HCT116 (cell line): ENCODE measurements at regions not wholly inside any gene's neighbourhood (a gene's known extent, or its start where the extent isn't known, plus 50 kb on each side); places are given as distances from the start of the nearest gene placed in this dataset.

ENCODE experiments used
- ATAC-seq: fragments of 200-7000 bp; cut with Tn5 transposase; 2 replicates; pipeline ENCODE4 v1.9.1; 2020; ENCODE audit warnings: mild to moderate bottlenecking, moderate library complexity
- BruUV-seq: library from RNA; stranded (reverse); fragments of 400-500 nt; replicated peaks from 2 replicates; lab custom pipeline; 2021; lab: Mats Ljungman, UMichigan
- CTCF ChIA-PET: fragments of 300-600 bp; sonication (Branson Sonifier 250); formaldehyde crosslinking; loops from one replicate; lab custom pipeline; 2021; ENCODE audit warnings: antibody characterized with exemption; lab: Charles Lee
- POLR2A ChIA-PET: fragments of 300-600, 350-600 bp; sonication (Branson Sonifier 250); formaldehyde crosslinking; loops from one replicate; lab custom pipeline; 2021; ENCODE audit warnings: antibody characterized with exemption; lab: Charles Lee
- RAD21 ChIA-PET, 2 experiments: fragments of 300-600 bp; sonication (Branson Sonifier 250); formaldehyde crosslinking; loops; one replicate each; lab custom pipeline; 2023; ENCODE audit warnings: low total read pairs in 2 of 2; ENCODE audit not compliant: uncharacterized antibody in 2 of 2, unreplicated experiment in 2 of 2, low non-redundant PET in 1 of 2; lab: Charles Lee
- DNase-seq: peaks from one replicate; pipeline ENCODE4 v3.0.0-alpha.2; 2010; ENCODE audit warnings: low read depth, low spot score
- H2AFZ ChIP-seq: fragments of 200-600 bp; shearing (Covaris generic), sonication (generic); 2 replicates; pipeline ENCODE4 v1.6.1; 2017; ENCODE audit warnings: low read depth, mixed run types, mixed read lengths, antibody characterized with exemption, low read length; ENCODE audit not compliant: poor library complexity, severe bottlenecking
- H3K27ac ChIP-seq: 2 replicates; pipeline ENCODE4 v1.5.1; 2012; ENCODE audit warnings: low read depth, low read length
- H3K27me3 ChIP-seq: fragments of 200-600 bp; sonication (generic); 2 replicates; pipeline ENCODE4 v1.6.1; 2016; ENCODE audit warnings: mixed run types, low read length, mixed read lengths; ENCODE audit not compliant: insufficient read depth
- H3K36me3 ChIP-seq, 2 experiments: fragments of 200-500 bp in 1 of 2; fragments of 200-600 bp in 1 of 2; sonication (Bioruptor generic) in 1 of 2; sonication (generic) in 1 of 2; 2 replicates each; pipeline versions ENCODE4 v1.5.1 to v1.6.1; 2014 to 2016; ENCODE audit warnings: low read length in 2 of 2, inconsistent platforms in 1 of 2, mixed read lengths in 1 of 2, mixed run types in 1 of 2; ENCODE audit not compliant: insufficient read depth in 2 of 2, control insufficient read depth in 1 of 2
- H3K4me1 ChIP-seq, 2 experiments: fragments of 200-600 bp in 1 of 2; sonication (generic) in 1 of 2; 2 replicates each; pipeline versions ENCODE4 v1.5.1 to v1.6.1; 2012 to 2017; ENCODE audit warnings: low read length in 2 of 2, inconsistent platforms in 1 of 2, mild to moderate bottlenecking in 1 of 2, mixed read lengths in 1 of 2, mixed run types in 1 of 2, moderate library complexity in 1 of 2; ENCODE audit not compliant: insufficient read depth in 2 of 2, control insufficient read depth in 1 of 2
- H3K4me2 ChIP-seq: fragments of 200-600 bp; sonication (generic); 2 replicates; pipeline ENCODE4 v1.6.1; 2017; ENCODE audit warnings: mixed run types, low read length, mixed read lengths
- H3K4me3 ChIP-seq, 2 experiments: fragments of 200-600 bp in 1 of 2; sonication (generic) in 1 of 2; replicated peaks in 1 of 2; 2 replicates each; pipeline ENCODE4 v1.5.1; 2011 to 2016; ENCODE audit warnings: low read length in 2 of 2, control low read depth in 1 of 2, low read depth in 1 of 2, mild to moderate bottlenecking in 1 of 2, mixed read lengths in 1 of 2, mixed run types in 1 of 2
- H3K79me2 ChIP-seq: fragments of 200-600 bp; sonication (generic); 2 replicates; pipeline ENCODE4 v1.6.1; 2017; ENCODE audit warnings: mild to moderate bottlenecking, mixed run types, low read length, moderate library complexity, mixed read lengths; ENCODE audit not compliant: insufficient read depth
- H3K9ac ChIP-seq: fragments of 200-600 bp; sonication (generic); 2 replicates; pipeline ENCODE4 v1.6.1; 2016; ENCODE audit warnings: low read length, mixed read lengths
- H3K9me2 ChIP-seq: fragments of 200-600 bp; sonication (generic), shearing (Covaris generic); 2 replicates; pipeline ENCODE4 v1.6.1; 2017; ENCODE audit warnings: mixed run types, mild to moderate bottlenecking, moderate library complexity; ENCODE audit not compliant: insufficient read depth
- H3K9me3 ChIP-seq, 2 experiments: fragments of 200-500 bp in 1 of 2; fragments of 200-600 bp in 1 of 2; sonication (Bioruptor generic) in 1 of 2; sonication (generic) in 1 of 2; 2 replicates each; pipeline ENCODE4 v1.6.1; 2014 to 2017; ENCODE audit warnings: low read length in 2 of 2, mixed read lengths in 2 of 2, inconsistent platforms in 1 of 2, low read depth in 1 of 2, mild to moderate bottlenecking in 1 of 2, mixed run types in 1 of 2, moderate library complexity in 1 of 2; ENCODE audit not compliant: control insufficient read depth in 1 of 2, insufficient read depth in 1 of 2
- H4K20me1 ChIP-seq: fragments of 200-600 bp; sonication (generic), shearing (Covaris generic); 2 replicates; pipeline ENCODE4 v1.6.1; 2017; ENCODE audit warnings: mixed run types, mild to moderate bottlenecking, moderate library complexity; ENCODE audit not compliant: insufficient read depth
- ATF3 ChIP-seq: IDR thresholded peaks from 2 replicates; pipeline ENCODE4 v1.6.1; 2012
- CBX3 ChIP-seq: IDR thresholded peaks from 2 replicates; pipeline ENCODE4 v1.6.1; 2012; ENCODE audit warnings: low read depth
- CEBPB ChIP-seq: IDR thresholded peaks from 2 replicates; pipeline ENCODE4 v1.6.1; 2012; ENCODE audit warnings: low read depth
- EGR1 ChIP-seq: IDR thresholded peaks from 2 replicates; pipeline ENCODE4 v1.6.1; 2012; ENCODE audit warnings: low read depth
- ELF1 ChIP-seq: IDR thresholded peaks from 2 replicates; pipeline ENCODE4 v1.6.1; 2012; ENCODE audit warnings: low read depth, borderline replicate concordance
- FOSL1 ChIP-seq: IDR thresholded peaks from 2 replicates; pipeline ENCODE4 v1.6.1; 2012; ENCODE audit warnings: low read depth
- JUND ChIP-seq: IDR thresholded peaks from 2 replicates; pipeline ENCODE4 v1.6.1; 2012
- POLR2AphosphoS5 ChIP-seq: IDR thresholded peaks from 2 replicates; pipeline ENCODE4 v1.6.1; 2011; ENCODE audit warnings: mild to moderate bottlenecking, low read depth, low read length, moderate library complexity
- RAD21 ChIP-seq: IDR thresholded peaks from 2 replicates; pipeline ENCODE4 v1.6.1; 2012; ENCODE audit warnings: low read depth, mild to moderate bottlenecking
- SIN3A ChIP-seq: IDR thresholded peaks from 2 replicates; pipeline ENCODE4 v1.6.1; 2012; ENCODE audit warnings: low read depth
- SP1 ChIP-seq: IDR thresholded peaks from 2 replicates; pipeline ENCODE4 v1.6.1; 2012; ENCODE audit warnings: low read depth
- SRF ChIP-seq: IDR thresholded peaks from 2 replicates; pipeline ENCODE4 v1.6.1; 2012; ENCODE audit warnings: low read depth
- TCF7L2 ChIP-seq: IDR thresholded peaks from 2 replicates; pipeline ENCODE4 v1.7.0; 2011; ENCODE audit warnings: borderline replicate concordance, inconsistent platforms; ENCODE audit not compliant: insufficient read depth, insufficient read length; ENCODE audit errors: extremely low read depth
- YY1 ChIP-seq: IDR thresholded peaks from 2 replicates; pipeline ENCODE4 v1.6.1; 2011; ENCODE audit warnings: low read length, low read depth, moderate library complexity, mild to moderate bottlenecking; ENCODE audit not compliant: insufficient replicate concordance; ENCODE audit errors: extremely low read depth
- ZFX ChIP-seq: fragments of 450-650 bp; IDR thresholded peaks from 2 replicates; pipeline ENCODE4 v1.6.1; 2017
- ZNF274 ChIP-seq: fragments of 200-500 bp; sonication (Bioruptor generic); IDR thresholded peaks from 2 replicates; pipeline ENCODE4 v1.6.1; 2014; ENCODE audit warnings: mild to moderate bottlenecking, low read depth, low read length, inconsistent platforms
- intact Hi-C: fragments of 100-400 bp; cut with micrococcal nuclease; formaldehyde crosslinking; loops from 2 replicates; pipeline ENCODE4 v1.10.0; 2022
- TF ChIP-seq, protein P1 (sequence below): IDR thresholded peaks from 2 replicates; pipeline ENCODE4 v1.6.1; 2011; ENCODE audit warnings: mild to moderate bottlenecking, low read length, moderate library complexity; ENCODE audit not compliant: insufficient replicate concordance; ENCODE audit errors: extremely low read depth
- TF ChIP-seq, protein P2 (sequence below), 3 experiments: fragments of 200-600 bp in 1 of 3; sonication (generic) in 1 of 3; IDR thresholded peaks in 2 of 3; conservative IDR thresholded peaks in 1 of 3; 2 replicates each; pipeline ENCODE4 v1.5.1; 2012 to 2017; ENCODE audit warnings: low read depth in 2 of 3, low read length in 2 of 3, antibody characterized with exemption in 1 of 3, borderline replicate concordance in 1 of 3, control low read depth in 1 of 3, mild to moderate bottlenecking in 1 of 3, mixed read lengths in 1 of 3, mixed run types in 1 of 3, moderate library complexity in 1 of 3; ENCODE audit not compliant: insufficient read depth in 1 of 3
- TF ChIP-seq, protein P3 (sequence below): IDR thresholded peaks from 2 replicates; pipeline ENCODE4 v1.6.1; 2012; ENCODE audit warnings: low read depth
- TF ChIP-seq, protein P4 (sequence below): IDR thresholded peaks from 2 replicates; pipeline ENCODE4 v1.6.1; 2012

DNA sequence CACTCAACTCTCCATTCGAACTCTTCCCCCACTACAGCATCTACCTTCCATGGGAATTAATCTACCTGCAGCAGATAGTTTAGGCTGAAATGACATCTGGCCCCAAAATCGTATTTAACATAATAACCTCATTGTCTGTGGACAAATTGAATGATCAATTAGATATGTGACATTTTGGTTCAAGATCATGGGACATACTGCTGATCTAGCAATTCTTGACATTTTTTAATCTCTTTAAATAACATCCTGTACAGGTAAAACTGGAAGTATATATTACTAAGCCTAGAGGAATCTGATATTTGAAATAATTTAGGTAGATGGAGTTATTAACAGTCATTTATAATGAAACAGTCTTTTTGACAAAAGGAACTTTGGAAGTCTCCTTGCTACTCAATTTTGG, 702.5 kb downstream of the NLGN4X start:
- BruUV-seq = no TSS peak
- Histone ChIP-seq H3K27me3 (no peaks in the 10 kb centered on the region), H3K9me3 (no peaks in the 10 kb centered on the region), H3K9me2 (no peaks in the 10 kb centered on the region), H2AFZ (no peak overlapping the region), H3K4me2 (no peak overlapping the region), H3K27ac (no peak overlapping the region), H3K4me1 (no peaks in the 10 kb centered on the region), H3K4me3 (no peak overlapping the region), H3K9ac (no peak overlapping the region), H3K79me2 (no peaks in the 10 kb centered on the region), H3K36me3 (no peaks in the 10 kb centered on the region), H4K20me1 (no peaks in the 10 kb centered on the region)
- ATAC-seq (no peak), DNase-seq (no peak)
- ChIA-PET POLR2A (no interaction called here), CTCF (no interaction called here), RAD21 (no interaction called here)
- intact Hi-C loops = no loop called here
- TF ChIP-seq TCF7L2 (no peak), CEBPB (no peak), ZNF274 (no peak), ATF3 (no peak), SRF (no peak), ZFX (no peak), RAD21 (no peak), ELF1 (no peak), JUND (no peak), POLR2AphosphoS5 (no peak), SP1 (no peak), EGR1 (no peak), FOSL1 (no peak), CBX3 (no peak), SIN3A (no peak), YY1 (no peak)
- TF ChIP-seq, protein P1, sequence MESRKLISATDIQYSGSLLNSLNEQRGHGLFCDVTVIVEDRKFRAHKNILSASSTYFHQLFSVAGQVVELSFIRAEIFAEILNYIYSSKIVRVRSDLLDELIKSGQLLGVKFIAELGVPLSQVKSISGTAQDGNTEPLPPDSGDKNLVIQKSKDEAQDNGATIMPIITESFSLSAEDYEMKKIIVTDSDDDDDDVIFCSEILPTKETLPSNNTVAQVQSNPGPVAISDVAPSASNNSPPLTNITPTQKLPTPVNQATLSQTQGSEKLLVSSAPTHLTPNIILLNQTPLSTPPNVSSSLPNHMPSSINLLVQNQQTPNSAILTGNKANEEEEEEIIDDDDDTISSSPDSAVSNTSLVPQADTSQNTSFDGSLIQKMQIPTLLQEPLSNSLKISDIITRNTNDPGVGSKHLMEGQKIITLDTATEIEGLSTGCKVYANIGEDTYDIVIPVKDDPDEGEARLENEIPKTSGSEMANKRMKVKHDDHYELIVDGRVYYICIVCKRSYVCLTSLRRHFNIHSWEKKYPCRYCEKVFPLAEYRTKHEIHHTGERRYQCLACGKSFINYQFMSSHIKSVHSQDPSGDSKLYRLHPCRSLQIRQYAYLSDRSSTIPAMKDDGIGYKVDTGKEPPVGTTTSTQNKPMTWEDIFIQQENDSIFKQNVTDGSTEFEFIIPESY = no peak
- TF ChIP-seq, protein P2, sequence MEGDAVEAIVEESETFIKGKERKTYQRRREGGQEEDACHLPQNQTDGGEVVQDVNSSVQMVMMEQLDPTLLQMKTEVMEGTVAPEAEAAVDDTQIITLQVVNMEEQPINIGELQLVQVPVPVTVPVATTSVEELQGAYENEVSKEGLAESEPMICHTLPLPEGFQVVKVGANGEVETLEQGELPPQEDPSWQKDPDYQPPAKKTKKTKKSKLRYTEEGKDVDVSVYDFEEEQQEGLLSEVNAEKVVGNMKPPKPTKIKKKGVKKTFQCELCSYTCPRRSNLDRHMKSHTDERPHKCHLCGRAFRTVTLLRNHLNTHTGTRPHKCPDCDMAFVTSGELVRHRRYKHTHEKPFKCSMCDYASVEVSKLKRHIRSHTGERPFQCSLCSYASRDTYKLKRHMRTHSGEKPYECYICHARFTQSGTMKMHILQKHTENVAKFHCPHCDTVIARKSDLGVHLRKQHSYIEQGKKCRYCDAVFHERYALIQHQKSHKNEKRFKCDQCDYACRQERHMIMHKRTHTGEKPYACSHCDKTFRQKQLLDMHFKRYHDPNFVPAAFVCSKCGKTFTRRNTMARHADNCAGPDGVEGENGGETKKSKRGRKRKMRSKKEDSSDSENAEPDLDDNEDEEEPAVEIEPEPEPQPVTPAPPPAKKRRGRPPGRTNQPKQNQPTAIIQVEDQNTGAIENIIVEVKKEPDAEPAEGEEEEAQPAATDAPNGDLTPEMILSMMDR (IDR thresholded peaks at IDR 0.05 in 2 of 3, conservative IDR thresholded peaks at IDR 0.05 in 1 of 3; ENCODE audit: borderline replicate concordance in 1 of 3, insufficient read depth in 1 of 3, low read depth in 2 of 3, low read length in 2 of 3) = no peak
- TF ChIP-seq, protein P3, sequence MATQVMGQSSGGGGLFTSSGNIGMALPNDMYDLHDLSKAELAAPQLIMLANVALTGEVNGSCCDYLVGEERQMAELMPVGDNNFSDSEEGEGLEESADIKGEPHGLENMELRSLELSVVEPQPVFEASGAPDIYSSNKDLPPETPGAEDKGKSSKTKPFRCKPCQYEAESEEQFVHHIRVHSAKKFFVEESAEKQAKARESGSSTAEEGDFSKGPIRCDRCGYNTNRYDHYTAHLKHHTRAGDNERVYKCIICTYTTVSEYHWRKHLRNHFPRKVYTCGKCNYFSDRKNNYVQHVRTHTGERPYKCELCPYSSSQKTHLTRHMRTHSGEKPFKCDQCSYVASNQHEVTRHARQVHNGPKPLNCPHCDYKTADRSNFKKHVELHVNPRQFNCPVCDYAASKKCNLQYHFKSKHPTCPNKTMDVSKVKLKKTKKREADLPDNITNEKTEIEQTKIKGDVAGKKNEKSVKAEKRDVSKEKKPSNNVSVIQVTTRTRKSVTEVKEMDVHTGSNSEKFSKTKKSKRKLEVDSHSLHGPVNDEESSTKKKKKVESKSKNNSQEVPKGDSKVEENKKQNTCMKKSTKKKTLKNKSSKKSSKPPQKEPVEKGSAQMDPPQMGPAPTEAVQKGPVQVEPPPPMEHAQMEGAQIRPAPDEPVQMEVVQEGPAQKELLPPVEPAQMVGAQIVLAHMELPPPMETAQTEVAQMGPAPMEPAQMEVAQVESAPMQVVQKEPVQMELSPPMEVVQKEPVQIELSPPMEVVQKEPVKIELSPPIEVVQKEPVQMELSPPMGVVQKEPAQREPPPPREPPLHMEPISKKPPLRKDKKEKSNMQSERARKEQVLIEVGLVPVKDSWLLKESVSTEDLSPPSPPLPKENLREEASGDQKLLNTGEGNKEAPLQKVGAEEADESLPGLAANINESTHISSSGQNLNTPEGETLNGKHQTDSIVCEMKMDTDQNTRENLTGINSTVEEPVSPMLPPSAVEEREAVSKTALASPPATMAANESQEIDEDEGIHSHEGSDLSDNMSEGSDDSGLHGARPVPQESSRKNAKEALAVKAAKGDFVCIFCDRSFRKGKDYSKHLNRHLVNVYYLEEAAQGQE = no peak
- TF ChIP-seq, protein P4, sequence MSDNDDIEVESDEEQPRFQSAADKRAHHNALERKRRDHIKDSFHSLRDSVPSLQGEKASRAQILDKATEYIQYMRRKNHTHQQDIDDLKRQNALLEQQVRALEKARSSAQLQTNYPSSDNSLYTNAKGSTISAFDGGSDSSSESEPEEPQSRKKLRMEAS = no peak
